ENCODE measurements at regions not wholly inside any gene's neighbourhood (a gene's known extent, or its start where the extent isn't known, plus 50 kb on each side); places are given as distances from the start of the nearest gene placed in this dataset.

DNA sequence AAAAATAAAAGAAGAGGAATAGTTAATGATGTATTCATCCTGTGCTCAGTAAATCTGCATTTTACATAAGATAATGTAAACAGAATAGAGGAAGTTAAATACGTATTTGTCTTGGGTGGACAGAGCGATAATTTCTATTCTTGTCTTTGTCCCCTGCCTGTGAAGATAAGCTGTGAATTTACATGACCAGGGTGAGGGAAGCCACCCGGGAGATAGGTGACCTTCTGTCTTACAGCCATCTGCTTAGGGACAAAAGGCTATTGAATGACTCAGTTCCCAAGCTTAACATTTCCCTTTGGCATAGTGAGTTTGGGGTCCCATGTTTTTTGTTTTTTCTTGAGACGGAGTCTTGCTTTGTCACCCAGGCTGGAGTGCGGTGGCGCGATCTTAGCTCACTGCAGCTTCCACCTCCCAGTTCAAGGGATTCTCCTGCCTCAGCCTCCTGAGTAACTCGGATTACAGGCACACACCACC, 88.7 kb upstream of the KCTD7 start:
- TF ChIP-seq CTCF (IDR thresholded peaks at IDR 0.05), result no peak
- TF ChIP-seq POLR2A (IDR thresholded peaks at IDR 0.05), result no peak

All from Peyer's patch (tissue), 4 donors.